Right atrium auricular region (tissue), 2 donors: ENCODE measurements at regions not wholly inside any gene's neighbourhood (a gene's known extent, or its start where the extent isn't known, plus 50 kb on each side); places are given as distances from the start of the nearest gene placed in this dataset.

ENCODE experiments used
- DNase-seq: peaks from one replicate; pipeline ENCODE4 v3.0.0-alpha.2; 2019; ENCODE audit warnings: low spot score
- H3K27ac ChIP-seq, 2 donors: fragments of 200-600 bp; sonication (generic); 1 replicate in 1 of 2; 2 replicates in 1 of 2; pipeline ENCODE4 v1.5.1; 2016 to 2019
- H3K27me3 ChIP-seq, 2 donors: fragments of 200-600 bp; sonication (generic); one replicate each; pipeline versions ENCODE4 v1.5.1 to v1.6.0; 2017 to 2019
- H3K36me3 ChIP-seq: fragments of 200-600 bp; sonication (generic); one replicate; pipeline ENCODE4 v1.5.1; 2016
- H3K4me1 ChIP-seq, 2 donors: fragments of 200-600 bp; sonication (generic); one replicate each; pipeline versions ENCODE4 v1.5.1 to v1.6.0; 2017 to 2019
- H3K4me3 ChIP-seq, 2 donors: fragments of 200-600 bp; sonication (generic); 1 replicate in 1 of 2; 2 replicates in 1 of 2; pipeline ENCODE4 v1.5.1; 2017 to 2019; ENCODE audit warnings: mild to moderate bottlenecking in 1 of 2, moderate library complexity in 1 of 2
- H3K9me3 ChIP-seq, 2 donors: fragments of 200-600 bp; sonication (generic); one replicate each; pipeline ENCODE4 v1.5.1; 2019
- CTCF ChIP-seq, 2 donors: fragments of 200-600 bp; sonication (generic); IDR thresholded peaks; one replicate each; pipeline ENCODE4 v1.5.1; 2019; ENCODE audit warnings: antibody characterized with exemption in 2 of 2

GRCh38 chr18:28706397-28706796 is 529.5 kb upstream of the CDH2 start:
- no peak for DNase-seq
- Histone ChIP-seq H3K4me3 (no peak overlapping the region), H3K9me3 (no peaks in the 10 kb centered on the region), H3K27ac (no peak overlapping the region), H3K27me3 (no peaks in the 10 kb centered on the region), H3K4me1 (no peaks in the 10 kb centered on the region), H3K36me3 (no peaks in the 10 kb centered on the region)
- no peak for TF ChIP-seq CTCF (IDR thresholded peaks at IDR 0.05)

- Histone ChIP-seq H3K36me3 (no peaks in the 10 kb centered on the region), H3K27me3 (no peaks in the 10 kb centered on the region), H3K9me3 (no peaks in the 10 kb centered on the region), H3K4me1 (no peaks in the 10 kb centered on the region), H3K27ac (no peak overlapping the region), H3K4me3 (no peak overlapping the region)
- no peak for TF ChIP-seq CTCF (IDR thresholded peaks at IDR 0.05)
- no peak for DNase-seq
Measured at GRCh38 chr18:28705482-28705881, 528.6 kb upstream of the CDH2 start.

GRCh38 chr18:28692337-28692736 is 515.4 kb upstream of the CDH2 start:
- H3K36me3 ChIP-seq: no peaks in the 10 kb centered on the region
- no peak overlapping the region for H3K27ac ChIP-seq
- H3K27me3 ChIP-seq: no peaks in the 10 kb centered on the region
- no peaks in the 10 kb centered on the region for H3K4me1 ChIP-seq
- no peak overlapping the region for H3K4me3 ChIP-seq
- H3K9me3 ChIP-seq: no peaks in the 10 kb centered on the region
- TF ChIP-seq CTCF (IDR thresholded peaks at IDR 0.05): no peak
- DNase-seq: no peak

- DNase-seq: no peak
- H3K4me3 ChIP-seq: no peak overlapping the region
- no peak overlapping the region for H3K27ac ChIP-seq
Measured at GRCh38 chr18:28691496-28691840, 514.5 kb upstream of the CDH2 start.

GRCh38 chr18:28690836-28691495 is 514.0 kb upstream of the CDH2 start:
- no peak for DNase-seq
- H3K36me3 ChIP-seq: no peaks in the 10 kb centered on the region
- H3K9me3 ChIP-seq: no peaks in the 10 kb centered on the region
- H3K27me3 ChIP-seq: no peaks in the 10 kb centered on the region
- H3K27ac ChIP-seq: no peak overlapping the region
- TF ChIP-seq CTCF (IDR thresholded peaks at IDR 0.05): no peak
- H3K4me3 ChIP-seq: no peak overlapping the region
- H3K4me1 ChIP-seq: no peaks in the 10 kb centered on the region

More at GRCh38 chr18:28691496-28691840, 514.5 kb upstream of the CDH2 start:
- no peak for TF ChIP-seq CTCF (IDR thresholded peaks at IDR 0.05)
- H3K36me3 ChIP-seq: no peaks in the 10 kb centered on the region
- H3K4me1 ChIP-seq: no peaks in the 10 kb centered on the region
- H3K27me3 ChIP-seq: no peaks in the 10 kb centered on the region
- no peaks in the 10 kb centered on the region for H3K9me3 ChIP-seq

- DNase-seq: no peak
- H3K4me1 ChIP-seq: no peaks in the 10 kb centered on the region
- H3K27ac ChIP-seq: no peak overlapping the region
- no peak for TF ChIP-seq CTCF (IDR thresholded peaks at IDR 0.05)
- H3K27me3 ChIP-seq: no peaks in the 10 kb centered on the region
- H3K9me3 ChIP-seq: no peaks in the 10 kb centered on the region
- H3K4me3 ChIP-seq: no peak overlapping the region
- no peaks in the 10 kb centered on the region for H3K36me3 ChIP-seq
Measured at GRCh38 chr18:28690100-28690499, 513.2 kb upstream of the CDH2 start.
